Fibroblast of pulmonary artery (primary cell): ENCODE measurements at regions not wholly inside any gene's neighbourhood (a gene's known extent, or its start where the extent isn't known, plus 50 kb on each side); places are given as distances from the start of the nearest gene placed in this dataset.
"Not testable (repeated sequence)": the region's sequence is repeated elsewhere in the genome, so short reads cannot be mapped to it uniquely, and the experiment has no call there.

Experiments used
- DNase-seq: peaks from one replicate; pipeline ENCODE4 v3.0.0-alpha.2; 2010; ENCODE audit warnings: low read depth
- H3K4me3 ChIP-seq: replicated peaks from 2 replicates; pipeline ENCODE4 v1.5.1; 2011; ENCODE audit warnings: low read depth, mild to moderate bottlenecking, control low read depth, low read length, moderate library complexity
- TF ChIP-seq, protein P1 (sequence below): IDR thresholded peaks from 2 replicates; pipeline ENCODE4 v1.5.1; 2011; ENCODE audit warnings: mild to moderate bottlenecking, control low read depth, low read length, inconsistent platforms; ENCODE audit errors: missing control alignments

GRCh38 chr12:75855360-75855759 is 176.2 kb downstream of the PHLDA1 start:
- TF ChIP-seq, protein P1, sequence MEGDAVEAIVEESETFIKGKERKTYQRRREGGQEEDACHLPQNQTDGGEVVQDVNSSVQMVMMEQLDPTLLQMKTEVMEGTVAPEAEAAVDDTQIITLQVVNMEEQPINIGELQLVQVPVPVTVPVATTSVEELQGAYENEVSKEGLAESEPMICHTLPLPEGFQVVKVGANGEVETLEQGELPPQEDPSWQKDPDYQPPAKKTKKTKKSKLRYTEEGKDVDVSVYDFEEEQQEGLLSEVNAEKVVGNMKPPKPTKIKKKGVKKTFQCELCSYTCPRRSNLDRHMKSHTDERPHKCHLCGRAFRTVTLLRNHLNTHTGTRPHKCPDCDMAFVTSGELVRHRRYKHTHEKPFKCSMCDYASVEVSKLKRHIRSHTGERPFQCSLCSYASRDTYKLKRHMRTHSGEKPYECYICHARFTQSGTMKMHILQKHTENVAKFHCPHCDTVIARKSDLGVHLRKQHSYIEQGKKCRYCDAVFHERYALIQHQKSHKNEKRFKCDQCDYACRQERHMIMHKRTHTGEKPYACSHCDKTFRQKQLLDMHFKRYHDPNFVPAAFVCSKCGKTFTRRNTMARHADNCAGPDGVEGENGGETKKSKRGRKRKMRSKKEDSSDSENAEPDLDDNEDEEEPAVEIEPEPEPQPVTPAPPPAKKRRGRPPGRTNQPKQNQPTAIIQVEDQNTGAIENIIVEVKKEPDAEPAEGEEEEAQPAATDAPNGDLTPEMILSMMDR: no peak
- no peak for DNase-seq
- no peak overlapping the region for H3K4me3 ChIP-seq

GRCh38 chr12:75854681-75855309 is 176.8 kb downstream of the PHLDA1 start:
- H3K4me3 ChIP-seq: no peak overlapping the region
- TF ChIP-seq, protein P1: no peak
- DNase-seq: peak; percentile 75

GRCh38 chr12:75854137-75854536 is 177.4 kb downstream of the PHLDA1 start:
- not testable (repeated sequence) for H3K4me3 ChIP-seq, DNase-seq

GRCh38 chr12:75853626-75854025 is 177.9 kb downstream of the PHLDA1 start:
- DNase-seq: no peak
- no peak overlapping the region for H3K4me3 ChIP-seq
- TF ChIP-seq, protein P1: no peak

- TF ChIP-seq, protein P1: no peak
- no peak for DNase-seq
- no peak overlapping the region for H3K4me3 ChIP-seq
Observed at GRCh38 chr12:75852956-75853355, 178.6 kb downstream of the PHLDA1 start.

DNA sequence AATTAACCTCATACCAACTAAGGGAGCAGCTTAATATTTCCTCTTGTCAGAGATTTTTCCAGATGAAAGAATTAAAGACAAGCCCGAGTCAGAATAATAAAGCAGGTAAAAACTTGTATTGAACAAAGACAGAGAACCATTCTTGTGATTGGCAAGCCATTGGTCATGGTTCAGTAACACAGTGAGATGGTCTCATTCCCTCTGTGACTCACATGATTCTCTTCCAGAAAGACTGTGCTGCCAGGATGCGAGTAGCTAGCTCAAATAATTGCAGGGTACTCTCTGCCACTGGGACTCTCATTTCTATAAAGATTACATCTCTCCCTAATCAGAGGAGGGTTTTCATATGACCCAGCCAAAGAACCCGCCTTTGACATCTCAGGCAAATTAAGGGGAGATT is 179.4 kb downstream of the PHLDA1 start:
- TF ChIP-seq, protein P1: no peak
- DNase-seq: no peak
- no peak overlapping the region for H3K4me3 ChIP-seq

- TF ChIP-seq, protein P1: no peak
- no peak overlapping the region for H3K4me3 ChIP-seq
- DNase-seq: peak; percentile 50
Observed at GRCh38 chr12:75850721-75851462, 180.7 kb downstream of the PHLDA1 start.
